Suprapubic skin (tissue), 4 donors: ENCODE measurements at regions not wholly inside any gene's neighbourhood (a gene's known extent, or its start where the extent isn't known, plus 50 kb on each side); places are given as distances from the start of the nearest gene placed in this dataset.

Experiments
- CTCF ChIP-seq, 2 donors: fragments of 200-600 bp in 1 of 2; fragments of 450-650 bp in 1 of 2; sonication (generic) in 1 of 2; IDR thresholded peaks; one replicate each; pipeline ENCODE4 v1.5.1; 2016 to 2019; ENCODE audit warnings: antibody characterized with exemption in 2 of 2, mild to moderate bottlenecking in 1 of 2, moderate library complexity in 1 of 2
- EP300 ChIP-seq: sonication (generic); formaldehyde crosslinking; IDR thresholded peaks from one replicate; pipeline ENCODE4 v1.6.1; 2017; ENCODE audit warnings: antibody characterized with exemption
- POLR2A ChIP-seq, 2 donors: fragments of 450-650 bp; IDR thresholded peaks; one replicate each; pipeline ENCODE4 v1.6.1; 2017; ENCODE audit warnings: antibody characterized with exemption in 2 of 2, mild to moderate bottlenecking in 2 of 2, moderate library complexity in 2 of 2
- POLR2AphosphoS5 ChIP-seq, 3 donors: sonication (generic); formaldehyde crosslinking; IDR thresholded peaks; one replicate each; pipeline ENCODE4 v1.6.1; 2017; ENCODE audit warnings: antibody characterized with exemption in 3 of 3

DNA sequence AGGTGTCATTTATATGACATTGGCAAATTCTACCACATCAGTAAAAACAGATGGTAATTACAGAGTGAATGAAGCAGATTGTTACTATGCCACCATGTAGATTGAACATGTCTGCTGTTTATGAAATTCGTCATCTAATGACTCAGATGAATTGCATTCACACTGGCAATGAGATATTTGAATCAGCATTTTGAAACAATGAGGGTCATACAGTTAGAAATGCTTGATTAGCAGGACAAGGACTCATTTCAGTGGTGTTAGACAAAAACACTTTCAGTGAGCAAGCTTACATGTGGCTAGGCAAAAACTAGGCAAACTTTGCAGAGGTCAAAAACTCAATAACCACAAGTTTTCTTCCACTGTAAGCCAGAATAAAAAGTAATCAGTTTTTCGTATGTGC, 1165.0 kb downstream of the SLITRK1 start:
- TF ChIP-seq CTCF (IDR thresholded peaks at IDR 0.05) (no peak), EP300 (no peak), POLR2A (IDR thresholded peaks at IDR 0.05) (no peak), POLR2AphosphoS5 (IDR thresholded peaks at IDR 0.05) (no peak)
